WTC11 (cell line): ENCODE measurements at regions not wholly inside any gene's neighbourhood (a gene's known extent, or its start where the extent isn't known, plus 50 kb on each side); places are given as distances from the start of the nearest gene placed in this dataset.

Source experiments
- ATAC-seq: fragments of 200-7000 bp; cut with Tn5 transposase; 2 replicates; pipeline ENCODE4 v1.10.0; 2021; ENCODE audit warnings: mild to moderate bottlenecking, moderate library complexity
- CTCF ChIA-PET: fragments of 300-600 bp; sonication (Branson Sonifier 250); formaldehyde crosslinking; loops from one replicate; lab custom pipeline; 2021; ENCODE audit warnings: antibody characterized with exemption; lab: Charles Lee
- POLR2A ChIA-PET: fragments of 350-600 bp; sonication (Branson Sonifier 250); formaldehyde crosslinking; loops from one replicate; lab custom pipeline; 2021; ENCODE audit warnings: antibody characterized with exemption; lab: Charles Lee
- DNase-seq: peaks from one replicate; pipeline ENCODE4 v3.0.0; 2021; ENCODE audit warnings: low spot score
- H3K27ac Mint-ChIP-seq: 2 replicates; pipeline ENCODE4 v1.8.0; 2021; ENCODE audit warnings: mixed read lengths
- H3K27me3 Mint-ChIP-seq: 2 replicates; pipeline ENCODE4 v1.8.0; 2021; ENCODE audit warnings: low read depth, mild to moderate bottlenecking, moderate library complexity, mixed read lengths
- H3K36me3 Mint-ChIP-seq: 2 replicates; pipeline ENCODE4 v1.8.0; 2021; ENCODE audit warnings: mixed read lengths
- H3K4me1 Mint-ChIP-seq: 2 replicates; pipeline ENCODE4 v1.8.0; 2022; ENCODE audit warnings: mixed read lengths
- H3K4me3 Mint-ChIP-seq: 2 replicates; pipeline ENCODE4 v1.8.0; 2021; ENCODE audit warnings: mild to moderate bottlenecking, moderate library complexity, mixed read lengths
- H3K9me3 Mint-ChIP-seq: 2 replicates; pipeline ENCODE4 v1.8.0; 2021; ENCODE audit warnings: mixed read lengths
- CREM ChIP-seq: sonication (generic); formaldehyde crosslinking; IDR thresholded peaks from 2 replicates; pipeline ENCODE4 v1.8.1; 2022; ENCODE audit warnings: mild to moderate bottlenecking, missing genetic modification reagents, moderate library complexity
- EMX1 ChIP-seq: fragments of 250-450 bp; sonication (Bioruptor Pico); IDR thresholded peaks from 2 replicates; pipeline ENCODE4 v1.8.0; 2021; ENCODE audit warnings: mild to moderate bottlenecking
- ESRRA ChIP-seq: sonication (generic); formaldehyde crosslinking; IDR thresholded peaks from 2 replicates; pipeline ENCODE4 v1.8.1; 2022; ENCODE audit warnings: mild to moderate bottlenecking, missing genetic modification reagents, borderline replicate concordance
- FOXK1 ChIP-seq: sonication (generic); formaldehyde crosslinking; IDR thresholded peaks from 2 replicates; pipeline ENCODE4 v1.8.0; 2022; ENCODE audit warnings: mild to moderate bottlenecking, moderate library complexity, missing genetic modification reagents
- FOXP1 ChIP-seq: sonication (generic); formaldehyde crosslinking; IDR thresholded peaks from 2 replicates; pipeline ENCODE4 v1.8.0; 2022; ENCODE audit warnings: missing genetic modification reagents, mild to moderate bottlenecking, moderate library complexity, borderline replicate concordance
- GRHL2 ChIP-seq: fragments of 250-450 bp; sonication (Bioruptor Pico); IDR thresholded peaks from 2 replicates; pipeline ENCODE4 v1.8.0; 2022; ENCODE audit warnings: mild to moderate bottlenecking, moderate library complexity; ENCODE audit not compliant: insufficient replicate concordance, severe bottlenecking
- KAT7 ChIP-seq: sonication (generic); formaldehyde crosslinking; IDR thresholded peaks from 2 replicates; pipeline ENCODE4 v1.8.1; 2023; ENCODE audit warnings: missing genetic modification reagents, mild to moderate bottlenecking, borderline replicate concordance
- MXD4 ChIP-seq: fragments of 250-450 bp; sonication (Bioruptor Pico); IDR thresholded peaks from 2 replicates; pipeline ENCODE4 v1.8.0; 2021; ENCODE audit warnings: mild to moderate bottlenecking, moderate library complexity, borderline replicate concordance
- MYBL2 ChIP-seq: sonication (generic); formaldehyde crosslinking; IDR thresholded peaks from 2 replicates; pipeline ENCODE4 v1.8.1; 2023; ENCODE audit warnings: mild to moderate bottlenecking, moderate library complexity, missing genetic modification reagents
- ZNF219 ChIP-seq: sonication (generic); formaldehyde crosslinking; IDR thresholded peaks from 2 replicates; pipeline ENCODE4 v1.8.0; 2023; ENCODE audit warnings: missing genetic modification reagents, mild to moderate bottlenecking, borderline replicate concordance
- ZNF263 ChIP-seq: sonication (generic); formaldehyde crosslinking; IDR thresholded peaks from 2 replicates; pipeline ENCODE4 v1.8.1; 2022; ENCODE audit warnings: low read depth, mild to moderate bottlenecking, moderate library complexity, missing genetic modification reagents
- ZNF317 ChIP-seq: sonication (generic); formaldehyde crosslinking; IDR thresholded peaks from 2 replicates; pipeline ENCODE4 v1.8.1; 2023; ENCODE audit warnings: low read depth, mild to moderate bottlenecking, moderate library complexity, missing genetic modification reagents, borderline replicate concordance
- ZNF671 ChIP-seq: fragments of 250-450 bp; sonication (Bioruptor Pico); IDR thresholded peaks from 2 replicates; pipeline ENCODE4 v1.8.0; 2021; ENCODE audit warnings: mild to moderate bottlenecking
- TF ChIP-seq, protein P1 (sequence below): sonication (generic); formaldehyde crosslinking; IDR thresholded peaks from 2 replicates; pipeline ENCODE4 v1.8.1; 2023; ENCODE audit warnings: mild to moderate bottlenecking, missing genetic modification reagents
- TF ChIP-seq, protein P2 (sequence below): sonication (generic); formaldehyde crosslinking; conservative IDR thresholded peaks from 2 replicates; pipeline ENCODE4 v1.8.1; 2022; ENCODE audit warnings: mild to moderate bottlenecking, missing genetic modification reagents
- TF ChIP-seq, protein P3 (sequence below): sonication (generic); formaldehyde crosslinking; IDR thresholded peaks from 2 replicates; pipeline ENCODE4 v1.8.1; 2023; ENCODE audit warnings: mild to moderate bottlenecking, missing genetic modification reagents
- TF ChIP-seq, protein P4 (sequence below): fragments of 200-600 bp; IDR thresholded peaks from 2 replicates; pipeline ENCODE4 v1.8.0; 2022; ENCODE audit warnings: antibody characterized with exemption
- TF ChIP-seq, protein P5 (sequence below): sonication (generic); formaldehyde crosslinking; IDR thresholded peaks from 2 replicates; pipeline ENCODE4 v1.8.1; 2022; ENCODE audit warnings: low read depth, mild to moderate bottlenecking, moderate library complexity, missing genetic modification reagents, borderline replicate concordance
- TF ChIP-seq, protein P6 (sequence below): fragments of 250-450 bp; sonication (Bioruptor Pico); IDR thresholded peaks from 2 replicates; pipeline ENCODE4 v2.1.2; 2022; ENCODE audit warnings: mild to moderate bottlenecking, moderate library complexity
- TF ChIP-seq, protein P7 (sequence below): sonication (generic); formaldehyde crosslinking; IDR thresholded peaks from 2 replicates; pipeline ENCODE4 v1.8.1; 2023; ENCODE audit warnings: mild to moderate bottlenecking, moderate library complexity, missing genetic modification reagents
- TF ChIP-seq, protein P8 (sequence below): sonication (generic); formaldehyde crosslinking; IDR thresholded peaks from 2 replicates; pipeline ENCODE4 v1.8.0; 2023; ENCODE audit warnings: mild to moderate bottlenecking, missing genetic modification reagents

DNA sequence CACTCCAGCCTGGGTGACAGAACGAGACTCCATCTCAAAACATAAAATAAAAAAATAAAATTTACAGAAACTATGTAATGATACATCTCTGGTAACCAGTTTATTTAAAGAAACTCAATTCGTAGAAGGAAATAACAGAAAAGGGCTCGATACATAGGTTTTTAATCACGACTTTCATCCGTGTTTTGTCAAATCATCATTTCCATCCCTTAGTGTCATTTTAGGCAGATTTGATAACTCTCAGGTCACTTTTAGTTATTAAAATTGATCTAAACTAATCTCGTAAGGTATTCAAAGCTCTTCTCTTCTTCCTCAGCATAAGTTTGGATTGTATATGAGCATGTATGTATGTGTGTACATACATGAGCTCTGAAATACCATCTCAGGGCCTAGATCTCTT lies 59.3 kb upstream of the SPTBN1 start:
- ATAC-seq: no peak
- Mint-ChIP-seq H3K27ac (no peak overlapping the region), H3K36me3 (no peaks in the 10 kb centered on the region), H3K4me3 (no peak overlapping the region), H3K4me1 (no peaks in the 10 kb centered on the region), H3K27me3 (no peaks in the 10 kb centered on the region), H3K9me3 (no peaks in the 10 kb centered on the region)
- POLR2A ChIA-PET: no interaction called here
- TF ChIP-seq KAT7 (CRISPR knock-in tag) (no peak), MXD4 (CRISPR knock-in tag) (no peak), ESRRA (CRISPR knock-in tag) (no peak), FOXP1 (CRISPR knock-in tag) (no peak), GRHL2 (CRISPR knock-in tag) (no peak), CREM (CRISPR knock-in tag) (no peak), ZNF317 (no peak)
- TF ChIP-seq, protein P1, sequence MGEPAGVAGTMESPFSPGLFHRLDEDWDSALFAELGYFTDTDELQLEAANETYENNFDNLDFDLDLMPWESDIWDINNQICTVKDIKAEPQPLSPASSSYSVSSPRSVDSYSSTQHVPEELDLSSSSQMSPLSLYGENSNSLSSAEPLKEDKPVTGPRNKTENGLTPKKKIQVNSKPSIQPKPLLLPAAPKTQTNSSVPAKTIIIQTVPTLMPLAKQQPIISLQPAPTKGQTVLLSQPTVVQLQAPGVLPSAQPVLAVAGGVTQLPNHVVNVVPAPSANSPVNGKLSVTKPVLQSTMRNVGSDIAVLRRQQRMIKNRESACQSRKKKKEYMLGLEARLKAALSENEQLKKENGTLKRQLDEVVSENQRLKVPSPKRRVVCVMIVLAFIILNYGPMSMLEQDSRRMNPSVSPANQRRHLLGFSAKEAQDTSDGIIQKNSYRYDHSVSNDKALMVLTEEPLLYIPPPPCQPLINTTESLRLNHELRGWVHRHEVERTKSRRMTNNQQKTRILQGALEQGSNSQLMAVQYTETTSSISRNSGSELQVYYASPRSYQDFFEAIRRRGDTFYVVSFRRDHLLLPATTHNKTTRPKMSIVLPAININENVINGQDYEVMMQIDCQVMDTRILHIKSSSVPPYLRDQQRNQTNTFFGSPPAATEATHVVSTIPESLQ (CRISPR knock-in tag): no peak
- TF ChIP-seq, protein P2, sequence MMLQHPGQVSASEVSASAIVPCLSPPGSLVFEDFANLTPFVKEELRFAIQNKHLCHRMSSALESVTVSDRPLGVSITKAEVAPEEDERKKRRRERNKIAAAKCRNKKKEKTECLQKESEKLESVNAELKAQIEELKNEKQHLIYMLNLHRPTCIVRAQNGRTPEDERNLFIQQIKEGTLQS (CRISPR knock-in tag): no peak
- TF ChIP-seq, protein P3, sequence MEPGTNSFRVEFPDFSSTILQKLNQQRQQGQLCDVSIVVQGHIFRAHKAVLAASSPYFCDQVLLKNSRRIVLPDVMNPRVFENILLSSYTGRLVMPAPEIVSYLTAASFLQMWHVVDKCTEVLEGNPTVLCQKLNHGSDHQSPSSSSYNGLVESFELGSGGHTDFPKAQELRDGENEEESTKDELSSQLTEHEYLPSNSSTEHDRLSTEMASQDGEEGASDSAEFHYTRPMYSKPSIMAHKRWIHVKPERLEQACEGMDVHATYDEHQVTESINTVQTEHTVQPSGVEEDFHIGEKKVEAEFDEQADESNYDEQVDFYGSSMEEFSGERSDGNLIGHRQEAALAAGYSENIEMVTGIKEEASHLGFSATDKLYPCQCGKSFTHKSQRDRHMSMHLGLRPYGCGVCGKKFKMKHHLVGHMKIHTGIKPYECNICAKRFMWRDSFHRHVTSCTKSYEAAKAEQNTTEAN (CRISPR knock-in tag): no peak
- CTCF ChIA-PET: no interaction called here
- DNase-seq: no peak

DNA sequence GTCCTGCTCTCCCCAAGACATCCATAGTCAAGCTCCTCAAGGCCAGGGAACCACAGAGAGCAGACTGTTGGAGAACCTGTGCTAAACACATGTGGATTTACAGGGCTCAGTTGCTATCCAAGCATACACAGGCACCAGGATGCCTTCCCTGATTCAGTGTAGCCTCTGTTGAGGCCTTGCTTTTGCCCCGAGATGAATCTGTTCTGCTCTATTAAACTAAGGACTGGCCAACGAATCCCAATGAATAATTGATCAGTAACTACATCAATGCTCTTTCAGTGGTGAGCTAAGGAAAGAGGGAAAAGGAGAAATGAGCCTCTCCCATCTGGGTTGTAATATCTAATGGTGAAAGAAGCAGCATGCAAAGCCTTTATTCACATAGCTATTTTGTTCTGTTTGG lies 58.7 kb upstream of the SPTBN1 start:
- POLR2A ChIA-PET: no interaction called here
- Mint-ChIP-seq H3K4me3 (no peak overlapping the region), H3K36me3 (no peaks in the 10 kb centered on the region), H3K4me1 (no peaks in the 10 kb centered on the region), H3K27me3 (no peaks in the 10 kb centered on the region), H3K27ac (no peak overlapping the region), H3K9me3 (no peaks in the 10 kb centered on the region)
- CTCF ChIA-PET: no interaction called here
- ATAC-seq: no peak
- no peak for DNase-seq
- TF ChIP-seq ZNF219 (CRISPR knock-in tag) (no peak), ZNF671 (no peak), FOXK1 (CRISPR knock-in tag) (no peak), MYBL2 (CRISPR knock-in tag) (no peak), ZNF263 (CRISPR knock-in tag) (no peak), EMX1 (CRISPR knock-in tag) (no peak)
- TF ChIP-seq, protein P3 (CRISPR knock-in tag): no peak
- TF ChIP-seq, protein P4, sequence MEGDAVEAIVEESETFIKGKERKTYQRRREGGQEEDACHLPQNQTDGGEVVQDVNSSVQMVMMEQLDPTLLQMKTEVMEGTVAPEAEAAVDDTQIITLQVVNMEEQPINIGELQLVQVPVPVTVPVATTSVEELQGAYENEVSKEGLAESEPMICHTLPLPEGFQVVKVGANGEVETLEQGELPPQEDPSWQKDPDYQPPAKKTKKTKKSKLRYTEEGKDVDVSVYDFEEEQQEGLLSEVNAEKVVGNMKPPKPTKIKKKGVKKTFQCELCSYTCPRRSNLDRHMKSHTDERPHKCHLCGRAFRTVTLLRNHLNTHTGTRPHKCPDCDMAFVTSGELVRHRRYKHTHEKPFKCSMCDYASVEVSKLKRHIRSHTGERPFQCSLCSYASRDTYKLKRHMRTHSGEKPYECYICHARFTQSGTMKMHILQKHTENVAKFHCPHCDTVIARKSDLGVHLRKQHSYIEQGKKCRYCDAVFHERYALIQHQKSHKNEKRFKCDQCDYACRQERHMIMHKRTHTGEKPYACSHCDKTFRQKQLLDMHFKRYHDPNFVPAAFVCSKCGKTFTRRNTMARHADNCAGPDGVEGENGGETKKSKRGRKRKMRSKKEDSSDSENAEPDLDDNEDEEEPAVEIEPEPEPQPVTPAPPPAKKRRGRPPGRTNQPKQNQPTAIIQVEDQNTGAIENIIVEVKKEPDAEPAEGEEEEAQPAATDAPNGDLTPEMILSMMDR: no peak
- TF ChIP-seq, protein P5, sequence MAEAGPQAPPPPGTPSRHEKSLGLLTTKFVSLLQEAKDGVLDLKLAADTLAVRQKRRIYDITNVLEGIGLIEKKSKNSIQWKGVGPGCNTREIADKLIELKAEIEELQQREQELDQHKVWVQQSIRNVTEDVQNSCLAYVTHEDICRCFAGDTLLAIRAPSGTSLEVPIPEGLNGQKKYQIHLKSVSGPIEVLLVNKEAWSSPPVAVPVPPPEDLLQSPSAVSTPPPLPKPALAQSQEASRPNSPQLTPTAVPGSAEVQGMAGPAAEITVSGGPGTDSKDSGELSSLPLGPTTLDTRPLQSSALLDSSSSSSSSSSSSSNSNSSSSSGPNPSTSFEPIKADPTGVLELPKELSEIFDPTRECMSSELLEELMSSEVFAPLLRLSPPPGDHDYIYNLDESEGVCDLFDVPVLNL (CRISPR knock-in tag): no peak
- TF ChIP-seq, protein P6, sequence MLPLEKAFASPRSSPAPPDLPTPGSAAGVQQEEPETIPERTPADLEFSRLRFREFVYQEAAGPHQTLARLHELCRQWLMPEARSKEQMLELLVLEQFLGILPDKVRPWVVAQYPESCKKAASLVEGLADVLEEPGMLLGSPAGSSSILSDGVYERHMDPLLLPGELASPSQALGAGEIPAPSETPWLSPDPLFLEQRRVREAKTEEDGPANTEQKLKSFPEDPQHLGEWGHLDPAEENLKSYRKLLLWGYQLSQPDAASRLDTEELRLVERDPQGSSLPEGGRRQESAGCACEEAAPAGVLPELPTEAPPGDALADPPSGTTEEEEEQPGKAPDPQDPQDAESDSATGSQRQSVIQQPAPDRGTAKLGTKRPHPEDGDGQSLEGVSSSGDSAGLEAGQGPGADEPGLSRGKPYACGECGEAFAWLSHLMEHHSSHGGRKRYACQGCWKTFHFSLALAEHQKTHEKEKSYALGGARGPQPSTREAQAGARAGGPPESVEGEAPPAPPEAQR (CRISPR knock-in tag): no peak
- TF ChIP-seq, protein P7, sequence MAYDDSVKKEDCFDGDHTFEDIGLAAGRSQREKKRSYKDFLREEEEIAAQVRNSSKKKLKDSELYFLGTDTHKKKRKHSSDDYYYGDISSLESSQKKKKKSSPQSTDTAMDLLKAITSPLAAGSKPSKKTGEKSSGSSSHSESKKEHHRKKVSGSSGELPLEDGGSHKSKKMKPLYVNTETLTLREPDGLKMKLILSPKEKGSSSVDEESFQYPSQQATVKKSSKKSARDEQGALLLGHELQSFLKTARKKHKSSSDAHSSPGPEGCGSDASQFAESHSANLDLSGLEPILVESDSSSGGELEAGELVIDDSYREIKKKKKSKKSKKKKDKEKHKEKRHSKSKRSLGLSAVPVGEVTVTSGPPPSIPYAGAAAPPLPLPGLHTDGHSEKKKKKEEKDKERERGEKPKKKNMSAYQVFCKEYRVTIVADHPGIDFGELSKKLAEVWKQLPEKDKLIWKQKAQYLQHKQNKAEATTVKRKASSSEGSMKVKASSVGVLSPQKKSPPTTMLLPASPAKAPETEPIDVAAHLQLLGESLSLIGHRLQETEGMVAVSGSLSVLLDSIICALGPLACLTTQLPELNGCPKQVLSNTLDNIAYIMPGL (CRISPR knock-in tag): no peak
- TF ChIP-seq, protein P8, sequence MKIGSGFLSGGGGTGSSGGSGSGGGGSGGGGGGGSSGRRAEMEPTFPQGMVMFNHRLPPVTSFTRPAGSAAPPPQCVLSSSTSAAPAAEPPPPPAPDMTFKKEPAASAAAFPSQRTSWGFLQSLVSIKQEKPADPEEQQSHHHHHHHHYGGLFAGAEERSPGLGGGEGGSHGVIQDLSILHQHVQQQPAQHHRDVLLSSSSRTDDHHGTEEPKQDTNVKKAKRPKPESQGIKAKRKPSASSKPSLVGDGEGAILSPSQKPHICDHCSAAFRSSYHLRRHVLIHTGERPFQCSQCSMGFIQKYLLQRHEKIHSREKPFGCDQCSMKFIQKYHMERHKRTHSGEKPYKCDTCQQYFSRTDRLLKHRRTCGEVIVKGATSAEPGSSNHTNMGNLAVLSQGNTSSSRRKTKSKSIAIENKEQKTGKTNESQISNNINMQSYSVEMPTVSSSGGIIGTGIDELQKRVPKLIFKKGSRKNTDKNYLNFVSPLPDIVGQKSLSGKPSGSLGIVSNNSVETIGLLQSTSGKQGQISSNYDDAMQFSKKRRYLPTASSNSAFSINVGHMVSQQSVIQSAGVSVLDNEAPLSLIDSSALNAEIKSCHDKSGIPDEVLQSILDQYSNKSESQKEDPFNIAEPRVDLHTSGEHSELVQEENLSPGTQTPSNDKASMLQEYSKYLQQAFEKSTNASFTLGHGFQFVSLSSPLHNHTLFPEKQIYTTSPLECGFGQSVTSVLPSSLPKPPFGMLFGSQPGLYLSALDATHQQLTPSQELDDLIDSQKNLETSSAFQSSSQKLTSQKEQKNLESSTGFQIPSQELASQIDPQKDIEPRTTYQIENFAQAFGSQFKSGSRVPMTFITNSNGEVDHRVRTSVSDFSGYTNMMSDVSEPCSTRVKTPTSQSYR: no peak
